Stimulated activated CD8-positive, alpha-beta memory T cell treated with anti-CD3 and anti-CD28 coated beads, Interleukin-15, amount 100 ng/mL, for 1 hour (primary cell): ENCODE measurements at regions not wholly inside any gene's neighbourhood (a gene's known extent, or its start where the extent isn't known, plus 50 kb on each side); places are given as distances from the start of the nearest gene placed in this dataset.

Source experiments
- DNase-seq: peaks from one replicate; pipeline ENCODE4 v3.0.0-alpha.2; 2020; ENCODE audit warnings: low read depth

- DNase-seq = no peak
These were observed 259.9 kb downstream of the ADGRG6 start for GRCh38 chr6:142561511-142562265.

- no peak for DNase-seq
These were observed 261.1 kb downstream of the ADGRG6 start for GRCh38 chr6:142562865-142563264.

- peak; percentile 39 for DNase-seq
These were observed 265.0 kb downstream of the ADGRG6 start for GRCh38 chr6:142566628-142567396.

- no peak for DNase-seq
These were observed 265.7 kb downstream of the ADGRG6 start for GRCh38 chr6:142567461-142567860.

GRCh38 chr6:142568857-142569597 is 267.2 kb downstream of the ADGRG6 start:
- DNase-seq = no peak

GRCh38 chr6:142569676-142570075 is 267.9 kb downstream of the ADGRG6 start:
- DNase-seq = no peak

GRCh38 chr6:142570221-142570671 is 268.4 kb downstream of the ADGRG6 start:
- DNase-seq = no peak

- DNase-seq = no peak
These were observed 291.1 kb downstream of the ADGRG6 start for GRCh38 chr6:142592876-142593275.

- no peak for DNase-seq
These were observed 296.0 kb downstream of the ADGRG6 start for GRCh38 chr6:142597836-142598235.

GRCh38 chr6:142601427-142601826 is 299.6 kb downstream of the ADGRG6 start:
- no peak for DNase-seq

GRCh38 chr6:142602972-142603371 is 301.2 kb downstream of the ADGRG6 start:
- DNase-seq = no peak

- no peak for DNase-seq
These were observed 304.2 kb downstream of the ADGRG6 start for GRCh38 chr6:142605922-142606485.

GRCh38 chr6:142612956-142613355 is 311.1 kb downstream of the ADGRG6 start:
- no peak for DNase-seq

- DNase-seq = no peak
These were observed 312.2 kb downstream of the ADGRG6 start for GRCh38 chr6:142613981-142614380.

GRCh38 chr6:142617158-142617557 is 315.4 kb downstream of the ADGRG6 start:
- no peak for DNase-seq

GRCh38 chr6:142621822-142622221 is 320.0 kb downstream of the ADGRG6 start:
- no peak for DNase-seq

- no peak for DNase-seq
These were observed 319.8 kb downstream of the HIVEP2 start for GRCh38 chr6:142624978-142625715.

- DNase-seq = no peak
These were observed 317.5 kb downstream of the HIVEP2 start for GRCh38 chr6:142627474-142627873.

GRCh38 chr6:142631517-142632385 is 313.2 kb downstream of the HIVEP2 start:
- no peak for DNase-seq

GRCh38 chr6:142633317-142633716 is 311.7 kb downstream of the HIVEP2 start:
- no peak for DNase-seq

GRCh38 chr6:142635130-142635529 is 309.8 kb downstream of the HIVEP2 start:
- no peak for DNase-seq
